Effector memory CD4-positive, alpha-beta T cell (primary cell): ENCODE measurements at regions not wholly inside any gene's neighbourhood (a gene's known extent, or its start where the extent isn't known, plus 50 kb on each side); places are given as distances from the start of the nearest gene placed in this dataset.

Source experiments
- DNase-seq, 3 donors: peaks; one replicate each; pipeline ENCODE4 v3.0.0-alpha.2; 2020
- H3K27ac ChIP-seq: 2 replicates; pipeline ENCODE4 v1.7.0; 2013; ENCODE audit warnings: mild to moderate bottlenecking, low read length, moderate library complexity; ENCODE audit not compliant: insufficient read depth, poor library complexity, severe bottlenecking
- H3K27me3 ChIP-seq: replicated peaks from 2 replicates; pipeline ENCODE4 v1.7.0; 2013; ENCODE audit warnings: mild to moderate bottlenecking, low read length; ENCODE audit not compliant: insufficient read depth, control insufficient read depth, poor library complexity, severe bottlenecking
- H3K36me3 ChIP-seq: 2 replicates; pipeline ENCODE4 v1.7.0; 2013; ENCODE audit warnings: mild to moderate bottlenecking, low read length, moderate library complexity; ENCODE audit not compliant: control insufficient read depth, insufficient read depth
- H3K4me1 ChIP-seq: 2 replicates; pipeline ENCODE4 v1.7.0; 2013; ENCODE audit warnings: low read length, mild to moderate bottlenecking; ENCODE audit not compliant: control insufficient read depth, insufficient read depth, poor library complexity, severe bottlenecking
- H3K4me3 ChIP-seq: 2 replicates; pipeline ENCODE4 v1.7.0; 2013; ENCODE audit warnings: low read length, low read depth, mild to moderate bottlenecking; ENCODE audit not compliant: insufficient read depth, poor library complexity, severe bottlenecking
- H3K9me3 ChIP-seq: 2 replicates; pipeline ENCODE4 v1.7.0; 2013; ENCODE audit warnings: mild to moderate bottlenecking, low read length, moderate library complexity; ENCODE audit not compliant: control insufficient read depth

DNA sequence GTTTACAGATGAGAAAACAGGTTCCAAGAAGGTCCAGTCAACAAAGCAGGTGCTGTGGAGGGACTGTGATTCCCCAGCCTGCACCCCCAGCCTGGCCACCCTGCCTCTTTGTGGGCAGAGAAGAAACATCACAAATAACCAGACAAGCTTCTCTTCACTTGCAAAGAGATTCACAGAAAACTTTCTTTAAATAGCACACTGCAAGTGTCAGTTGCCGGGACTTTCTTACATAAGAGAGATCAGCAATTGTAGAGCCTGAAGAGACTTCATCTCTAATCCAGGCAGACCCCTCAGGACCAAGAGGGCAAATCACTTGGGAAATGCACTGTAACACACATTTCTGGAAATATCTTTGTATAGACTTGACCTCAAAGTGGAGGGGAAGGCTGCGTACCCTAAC, 207.9 kb upstream of the CHRNA7 start:
- Histone ChIP-seq H3K4me1 (no peaks in the 10 kb centered on the region), H3K9me3 (no peaks in the 10 kb centered on the region), H3K36me3 (no peaks in the 10 kb centered on the region), H3K4me3 (no peak overlapping the region), H3K27ac (no peak overlapping the region), H3K27me3 (no peaks in the 10 kb centered on the region)
- no peak for DNase-seq

DNA sequence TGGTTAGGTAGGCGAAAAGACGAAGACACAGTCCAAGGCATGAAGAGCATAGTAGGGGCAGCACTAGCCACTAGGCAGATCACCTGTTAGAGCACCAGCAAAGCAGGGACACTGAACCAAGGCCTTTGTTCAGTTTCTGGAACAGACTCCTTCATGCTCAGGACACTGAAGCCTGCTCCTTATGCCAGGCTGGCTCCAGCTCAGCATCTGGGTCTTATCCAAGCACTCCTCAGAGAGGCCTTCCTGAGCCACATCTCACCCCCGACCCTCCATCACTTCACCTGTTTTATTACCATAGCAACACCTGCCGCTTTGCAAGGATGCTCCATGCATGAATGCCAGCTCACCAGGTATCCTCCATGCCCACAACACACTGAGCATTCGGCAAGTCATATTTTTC, 206.3 kb upstream of the CHRNA7 start:
- Histone ChIP-seq H3K4me3 (no peak overlapping the region), H3K27ac (no peak overlapping the region), H3K36me3 (no peaks in the 10 kb centered on the region), H3K9me3 (no peaks in the 10 kb centered on the region), H3K27me3 (no peaks in the 10 kb centered on the region), H3K4me1 (no peaks in the 10 kb centered on the region)
- DNase-seq: no peak

DNA sequence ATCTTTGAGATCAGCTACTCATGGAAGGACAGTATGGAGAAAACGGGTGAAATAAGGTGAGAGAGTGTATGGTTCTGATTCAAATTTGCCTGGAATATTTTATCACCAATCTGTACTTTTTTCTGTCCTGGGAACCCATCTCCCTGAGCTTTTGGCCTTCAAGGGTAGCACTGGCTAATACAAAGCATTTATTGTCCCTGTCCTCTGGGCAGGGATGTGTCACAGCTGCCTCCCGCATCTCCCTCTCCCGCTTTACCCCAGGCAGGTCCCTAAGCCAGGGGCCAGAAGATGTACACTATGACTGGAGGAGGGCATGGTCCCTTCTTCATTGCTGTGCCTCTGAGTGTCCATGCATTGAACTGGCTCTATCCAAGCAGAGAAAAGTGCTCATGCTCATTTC, 201.7 kb upstream of the CHRNA7 start:
- no peaks in the 10 kb centered on the region for H3K9me3 ChIP-seq
- no peaks in the 10 kb centered on the region for H3K27me3 ChIP-seq

DNA sequence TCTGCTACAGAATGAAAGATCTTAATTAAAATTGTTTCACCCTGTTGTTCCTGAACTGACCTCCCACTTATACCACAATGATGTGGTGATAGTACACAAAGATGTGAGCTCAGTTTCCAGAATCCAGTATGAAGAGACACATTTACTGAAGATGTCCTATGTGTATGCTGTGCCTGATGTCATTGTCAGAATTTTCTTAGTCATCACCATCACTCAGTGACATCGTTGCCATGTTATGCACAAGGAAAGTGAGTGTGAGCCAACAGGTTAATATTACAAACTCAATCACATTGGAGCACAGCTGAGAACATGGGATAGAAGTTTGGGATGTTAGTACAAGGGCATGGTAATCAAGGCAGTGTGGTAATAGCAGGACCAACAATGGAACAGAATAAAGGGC, 199.7 kb upstream of the CHRNA7 start:
- no peak overlapping the region for H3K27ac ChIP-seq
- H3K4me3 ChIP-seq: no peak overlapping the region
- no peaks in the 10 kb centered on the region for H3K27me3 ChIP-seq
- no peaks in the 10 kb centered on the region for H3K9me3 ChIP-seq
- DNase-seq: no peak
- H3K4me1 ChIP-seq: no peaks in the 10 kb centered on the region
- H3K36me3 ChIP-seq: no peaks in the 10 kb centered on the region

More for the DNA sequence above, 201.7 kb upstream of the CHRNA7 start:
- H3K4me1 ChIP-seq: no peaks in the 10 kb centered on the region
- no peaks in the 10 kb centered on the region for H3K36me3 ChIP-seq
- no peak for DNase-seq
- H3K27ac ChIP-seq: no peak overlapping the region
- H3K4me3 ChIP-seq: no peak overlapping the region

DNA sequence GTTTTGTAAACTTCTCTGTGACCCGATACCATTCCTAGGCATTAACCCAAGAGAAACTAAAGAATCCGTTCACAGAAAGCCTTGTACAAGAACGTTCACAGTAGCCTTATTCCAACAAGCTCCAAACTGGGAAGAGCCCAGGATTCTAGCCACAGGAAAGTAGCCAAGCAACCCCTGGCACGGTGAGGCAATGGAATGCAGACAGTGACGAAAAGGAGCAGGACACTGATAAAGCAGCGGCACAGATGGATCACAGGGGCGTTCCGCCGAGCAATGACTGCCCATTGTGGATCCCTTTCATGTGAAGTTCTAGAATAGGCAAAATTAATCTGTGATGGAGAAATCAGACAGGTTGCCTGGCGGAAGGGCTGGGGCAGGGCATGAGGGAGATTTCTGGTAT, 198.7 kb upstream of the CHRNA7 start:
- H3K4me1 ChIP-seq: no peaks in the 10 kb centered on the region
- H3K9me3 ChIP-seq: no peaks in the 10 kb centered on the region
- no peak overlapping the region for H3K27ac ChIP-seq
- no peaks in the 10 kb centered on the region for H3K36me3 ChIP-seq
- H3K4me3 ChIP-seq: no peak overlapping the region
- H3K27me3 ChIP-seq: no peaks in the 10 kb centered on the region
- DNase-seq: no peak

DNA sequence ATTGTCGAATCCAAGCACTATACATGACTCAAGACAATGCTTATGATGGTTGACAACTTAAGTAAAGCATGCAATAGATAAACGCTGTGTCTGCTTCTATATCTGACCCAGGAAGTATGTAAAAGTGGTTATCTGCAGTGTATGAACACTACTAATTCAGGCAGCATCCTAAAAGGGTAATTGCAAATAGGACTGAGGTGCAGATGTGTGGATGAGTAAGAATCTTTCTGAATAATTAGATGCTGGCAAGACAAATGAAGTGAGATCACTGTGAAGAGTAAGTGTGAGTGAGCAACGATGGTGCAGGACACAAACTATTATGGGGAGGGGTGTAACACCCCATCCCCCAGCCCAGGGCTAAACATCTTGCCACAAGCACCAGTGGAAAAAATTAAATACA, 195.7 kb upstream of the CHRNA7 start:
- Histone ChIP-seq H3K9me3 (no peaks in the 10 kb centered on the region), H3K36me3 (no peaks in the 10 kb centered on the region), H3K4me3 (no peak overlapping the region), H3K27ac (no peak overlapping the region), H3K4me1 (no peaks in the 10 kb centered on the region), H3K27me3 (no peaks in the 10 kb centered on the region)
- no peak for DNase-seq

DNA sequence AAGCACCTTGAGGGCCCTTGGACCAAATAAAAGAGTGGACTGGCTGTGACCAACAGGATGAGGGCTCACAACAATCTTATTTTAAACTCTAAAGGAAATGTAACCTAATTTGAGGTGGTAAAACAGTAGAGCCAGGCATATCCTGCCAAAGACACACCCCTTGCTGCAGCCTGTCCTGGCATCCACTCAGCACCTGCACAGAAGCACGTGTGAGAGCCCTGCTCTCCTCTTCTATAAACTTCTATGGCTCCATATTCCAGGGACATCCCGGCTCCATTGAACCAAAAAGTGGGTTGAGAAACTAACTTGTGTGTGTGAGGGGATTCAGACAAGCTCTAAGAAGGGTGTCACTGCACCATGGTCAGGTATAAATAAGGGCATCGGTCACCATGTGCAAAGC, 190.9 kb upstream of the CHRNA7 start:
- Histone ChIP-seq H3K4me1 (no peaks in the 10 kb centered on the region), H3K27ac (no peak overlapping the region), H3K9me3 (no peaks in the 10 kb centered on the region), H3K27me3 (no peaks in the 10 kb centered on the region), H3K4me3 (no peak overlapping the region), H3K36me3 (no peaks in the 10 kb centered on the region)
- no peak for DNase-seq

DNA sequence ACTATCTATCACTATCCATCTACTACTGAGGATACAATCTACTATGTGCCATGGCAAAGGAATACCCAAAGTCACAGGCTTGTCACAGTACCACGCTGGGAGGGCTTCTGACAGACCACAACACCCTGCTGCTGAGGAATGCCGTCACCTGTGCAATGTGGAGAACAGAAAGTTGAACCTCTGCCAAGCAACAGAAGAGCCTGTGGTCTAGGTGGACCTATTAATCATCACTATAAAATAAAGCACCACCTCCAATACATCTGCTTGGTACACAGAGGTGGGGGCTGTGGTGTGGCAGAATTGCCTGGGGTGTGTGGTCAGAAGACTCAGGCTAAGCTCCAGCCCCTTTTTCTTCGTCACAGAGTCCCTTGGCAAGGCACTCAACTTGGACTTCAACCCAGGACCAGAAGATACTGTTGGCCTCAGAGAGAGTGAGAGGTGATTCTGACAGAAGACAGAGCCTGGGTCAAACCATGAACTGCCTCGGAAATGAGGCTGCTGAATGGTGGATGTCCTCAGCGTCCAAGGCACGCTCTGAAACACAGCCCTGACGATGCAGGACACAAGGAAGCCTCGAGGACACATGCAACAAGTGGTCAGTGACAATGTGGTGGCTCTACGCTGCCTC, 189.4 kb upstream of the CHRNA7 start:
- no peaks in the 10 kb centered on the region for H3K36me3 ChIP-seq
- H3K9me3 ChIP-seq: no peaks in the 10 kb centered on the region
- DNase-seq: no peak
- no peak overlapping the region for H3K4me3 ChIP-seq
- no peak overlapping the region for H3K27ac ChIP-seq
- H3K4me1 ChIP-seq: no peaks in the 10 kb centered on the region
- H3K27me3 ChIP-seq: no peaks in the 10 kb centered on the region

DNA sequence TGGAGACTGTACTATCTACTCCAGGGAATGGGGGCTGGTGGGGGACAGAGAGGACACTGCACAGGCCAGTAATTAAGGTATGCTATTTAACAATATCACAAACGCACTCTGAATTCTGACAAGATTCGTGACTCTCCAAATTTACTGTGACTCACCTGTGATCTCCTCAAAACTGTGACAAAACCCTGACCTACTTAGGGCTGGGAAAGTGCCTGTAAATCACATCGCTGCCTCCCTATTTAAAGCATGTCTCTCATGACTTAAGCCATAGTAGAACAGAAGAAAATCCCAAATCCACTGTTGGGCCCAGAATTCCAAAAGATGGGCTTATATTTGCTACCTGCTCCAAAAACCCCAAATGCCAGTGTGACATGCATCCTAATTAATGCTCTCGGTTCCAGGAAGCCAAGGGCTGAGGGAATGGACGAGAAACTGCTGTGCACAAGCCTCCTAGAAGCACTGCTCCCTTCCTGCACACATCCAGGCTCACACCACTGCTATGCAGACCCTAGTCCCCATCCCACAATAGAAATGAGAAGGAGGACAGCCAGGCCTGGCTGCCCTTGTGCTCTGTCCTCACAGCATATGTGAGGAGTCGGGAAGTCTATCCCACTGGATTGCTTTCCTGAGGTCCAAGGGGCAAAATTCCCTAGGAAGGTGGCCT, 187.7 kb upstream of the CHRNA7 start:
- Histone ChIP-seq H3K27me3 (no peaks in the 10 kb centered on the region), H3K27ac (no peak overlapping the region), H3K4me3 (no peak overlapping the region), H3K9me3 (no peaks in the 10 kb centered on the region), H3K4me1 (no peaks in the 10 kb centered on the region), H3K36me3 (no peaks in the 10 kb centered on the region)
- no peak for DNase-seq

DNA sequence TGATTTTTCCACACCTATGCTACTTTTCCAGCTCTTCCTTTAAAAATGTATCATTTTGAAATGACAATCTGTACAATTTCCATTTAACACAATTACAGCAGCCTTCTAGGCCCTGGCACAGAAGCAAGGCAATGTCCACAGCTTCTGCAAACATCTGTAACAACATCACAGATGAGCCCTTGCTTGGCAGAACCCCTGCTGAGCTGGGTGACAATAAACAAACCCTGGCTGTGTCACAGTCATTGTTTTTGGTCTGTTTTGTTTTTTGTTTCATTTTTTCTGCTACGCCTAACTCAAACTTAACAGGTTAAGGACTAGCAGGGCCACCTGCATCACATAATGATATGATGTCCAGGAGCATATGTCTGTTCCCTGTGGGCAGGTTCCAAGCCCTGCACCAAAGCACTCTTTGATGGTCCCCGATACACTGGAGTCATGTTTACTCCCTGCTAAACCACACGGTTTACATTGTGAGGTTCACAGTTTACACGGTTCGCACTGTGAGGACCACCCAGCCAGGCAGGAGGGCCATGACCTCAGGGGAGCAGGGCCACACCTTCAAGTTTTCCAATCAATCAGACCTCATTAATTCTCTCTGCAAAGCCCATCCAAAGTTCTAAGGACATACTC, 186.8 kb upstream of the CHRNA7 start:
- Histone ChIP-seq H3K36me3 (no peaks in the 10 kb centered on the region), H3K9me3 (no peaks in the 10 kb centered on the region)

More for the DNA sequence above, 186.8 kb upstream of the CHRNA7 start:
- Histone ChIP-seq H3K27ac (no peak overlapping the region), H3K4me1 (no peaks in the 10 kb centered on the region), H3K4me3 (no peak overlapping the region), H3K27me3 (no peaks in the 10 kb centered on the region)
- DNase-seq: no peak
